Ovary (tissue), 3 donors: ENCODE measurements at regions not wholly inside any gene's neighbourhood (a gene's known extent, or its start where the extent isn't known, plus 50 kb on each side); places are given as distances from the start of the nearest gene placed in this dataset.

Source experiments
- POLR2A ChIP-seq: fragments of 450-650 bp; IDR thresholded peaks from one replicate; pipeline ENCODE4 v1.6.1; 2017; ENCODE audit warnings: antibody characterized with exemption, mild to moderate bottlenecking, moderate library complexity
- TF ChIP-seq, protein P1 (sequence below), 3 donors: fragments of 450-650 bp in 2 of 3; fragments of 200-600 bp in 1 of 3; IDR thresholded peaks; one replicate each; pipeline versions ENCODE4 v1.5.1 to v1.8.0; 2016 to 2022; ENCODE audit warnings: antibody characterized with exemption in 3 of 3, mild to moderate bottlenecking in 1 of 3
- donor health status: DM: no; HTN: no; CAD: no.

- TF ChIP-seq, protein P1, sequence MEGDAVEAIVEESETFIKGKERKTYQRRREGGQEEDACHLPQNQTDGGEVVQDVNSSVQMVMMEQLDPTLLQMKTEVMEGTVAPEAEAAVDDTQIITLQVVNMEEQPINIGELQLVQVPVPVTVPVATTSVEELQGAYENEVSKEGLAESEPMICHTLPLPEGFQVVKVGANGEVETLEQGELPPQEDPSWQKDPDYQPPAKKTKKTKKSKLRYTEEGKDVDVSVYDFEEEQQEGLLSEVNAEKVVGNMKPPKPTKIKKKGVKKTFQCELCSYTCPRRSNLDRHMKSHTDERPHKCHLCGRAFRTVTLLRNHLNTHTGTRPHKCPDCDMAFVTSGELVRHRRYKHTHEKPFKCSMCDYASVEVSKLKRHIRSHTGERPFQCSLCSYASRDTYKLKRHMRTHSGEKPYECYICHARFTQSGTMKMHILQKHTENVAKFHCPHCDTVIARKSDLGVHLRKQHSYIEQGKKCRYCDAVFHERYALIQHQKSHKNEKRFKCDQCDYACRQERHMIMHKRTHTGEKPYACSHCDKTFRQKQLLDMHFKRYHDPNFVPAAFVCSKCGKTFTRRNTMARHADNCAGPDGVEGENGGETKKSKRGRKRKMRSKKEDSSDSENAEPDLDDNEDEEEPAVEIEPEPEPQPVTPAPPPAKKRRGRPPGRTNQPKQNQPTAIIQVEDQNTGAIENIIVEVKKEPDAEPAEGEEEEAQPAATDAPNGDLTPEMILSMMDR (IDR thresholded peaks at IDR 0.05): no peak
- no peak for TF ChIP-seq POLR2A
These were observed 206.7 kb upstream of the CPNE8 start for GRCh38 chr12:39112064-39112463.
